H1 (cell line): ENCODE measurements at regions not wholly inside any gene's neighbourhood (a gene's known extent, or its start where the extent isn't known, plus 50 kb on each side); places are given as distances from the start of the nearest gene placed in this dataset.

Experiments
- CTCF ChIA-PET: fragments of 300-600 bp; sonication (Branson Sonifier 250); formaldehyde crosslinking; loops from one replicate; lab custom pipeline; 2021; ENCODE audit not compliant: partially characterized antibody; lab: Charles Lee
- POLR2A ChIA-PET: fragments of 300-600 bp; sonication (Branson Sonifier 250); formaldehyde crosslinking; loops from one replicate; lab custom pipeline; 2021; ENCODE audit warnings: inconsistent platforms; ENCODE audit not compliant: partially characterized antibody; lab: Charles Lee
- DNase-seq, 2 experiments: peaks; one replicate each; pipeline versions ENCODE4 v3.0.0 to v3.0.0-alpha.2; 2010 to 2022; ENCODE audit warnings: low spot score in 2 of 2, low read depth in 1 of 2, mixed read lengths in 1 of 2
- FAIRE-seq: peaks from 2 replicates; lab custom pipeline; 2011; peaks lifted over from hg19 to GRCh38; lab: Jason Lieb, UNC
- H2AFZ ChIP-seq: 2 replicates; pipeline ENCODE4 v1.8.1; 2012; ENCODE audit warnings: low read length, inconsistent platforms
- H2AK5ac ChIP-seq: 2 replicates; pipeline ENCODE4 v1.6.1; 2013; ENCODE audit warnings: low read depth, low read length
- H2BK120ac ChIP-seq: replicated peaks from 2 replicates; pipeline ENCODE3; 2013; ENCODE audit warnings: low read depth, low read length, inconsistent platforms
- H2BK12ac ChIP-seq: 2 replicates; pipeline ENCODE4 v1.6.1; 2013; ENCODE audit warnings: low read depth, low read length
- H2BK15ac ChIP-seq: 2 replicates; pipeline ENCODE4 v1.6.1; 2013; ENCODE audit warnings: low read length
- H2BK20ac ChIP-seq: 2 replicates; pipeline ENCODE4 v1.6.1; 2013; ENCODE audit warnings: low read length
- H2BK5ac ChIP-seq: 2 replicates; pipeline ENCODE4 v1.6.1; 2013; ENCODE audit warnings: low read depth, low read length
- H3K14ac ChIP-seq: 2 replicates; pipeline ENCODE4 v1.6.1; 2013; ENCODE audit warnings: inconsistent platforms; ENCODE audit not compliant: insufficient read length
- H3K18ac ChIP-seq: 2 replicates; pipeline ENCODE4 v1.6.1; 2013; ENCODE audit warnings: low read length; ENCODE audit errors: extremely low read depth
- H3K23ac ChIP-seq: 2 replicates; pipeline ENCODE4 v1.6.1; 2013; ENCODE audit warnings: inconsistent platforms; ENCODE audit not compliant: insufficient read length
- H3K23me2 ChIP-seq: 2 replicates; pipeline ENCODE4 v1.6.1; 2013; ENCODE audit warnings: low read depth, low read length
- H3K27ac ChIP-seq: 2 replicates; pipeline ENCODE4 v1.6.1; 2011; ENCODE audit warnings: low read depth, low read length, inconsistent platforms
- H3K27me3 ChIP-seq, 4 experiments: replicated peaks in 1 of 4; 1 replicate in 1 of 4; 2 replicates in 3 of 4; pipeline versions ENCODE4 v1.6.1 to v1.8.1; 2011 to 2013; ENCODE audit warnings: low read length in 3 of 4, mild to moderate bottlenecking in 3 of 4, inconsistent platforms in 2 of 4, mixed read lengths in 2 of 4, moderate library complexity in 1 of 4; ENCODE audit not compliant: control insufficient read depth in 3 of 4, insufficient read depth in 3 of 4; ENCODE audit errors: extremely low read depth in 1 of 4
- H3K36me3 ChIP-seq, 4 experiments: 2 replicates each; pipeline versions ENCODE4 v1.6.1 to v1.8.1; 2011 to 2013; ENCODE audit warnings: mild to moderate bottlenecking in 4 of 4, low read length in 3 of 4, moderate library complexity in 2 of 4, control low read depth in 1 of 4, inconsistent platforms in 1 of 4; ENCODE audit not compliant: insufficient read depth in 4 of 4, control insufficient read depth in 2 of 4
- H3K4ac ChIP-seq: replicated peaks from 2 replicates; pipeline ENCODE3; 2013; ENCODE audit warnings: low read length, low read depth, mixed read lengths, inconsistent platforms; ENCODE audit not compliant: insufficient read length
- H3K4me1 ChIP-seq, 4 experiments: replicated peaks in 1 of 4; 1 replicate in 1 of 4; 2 replicates in 3 of 4; pipeline versions ENCODE4 v1.6.1 to v1.8.1; 2011 to 2013; ENCODE audit warnings: low read length in 3 of 4, inconsistent platforms in 2 of 4, mixed read lengths in 1 of 4; ENCODE audit not compliant: insufficient read depth in 4 of 4, control insufficient read depth in 3 of 4
- H3K4me2 ChIP-seq, 2 experiments: 2 replicates each; pipeline versions ENCODE4 v1.6.1 to v1.8.1; 2011 to 2013; ENCODE audit warnings: low read depth in 2 of 2, low read length in 2 of 2, control low read depth in 1 of 2, inconsistent platforms in 1 of 2, mild to moderate bottlenecking in 1 of 2; ENCODE audit not compliant: insufficient read depth in 1 of 2
- H3K4me3 ChIP-seq, 4 experiments: fragments of 200-600, 300-600 bp in 1 of 4; sonication (generic), shearing (Covaris generic), sonication (Bioruptor Twin) in 1 of 4; 2 replicates each; pipeline versions ENCODE4 v1.5.1 to v1.8.1; 2011 to 2016; ENCODE audit warnings: low read length in 4 of 4, low read depth in 3 of 4, control low read depth in 2 of 4, inconsistent platforms in 2 of 4, mild to moderate bottlenecking in 2 of 4, mixed read lengths in 1 of 4, moderate library complexity in 1 of 4; ENCODE audit not compliant: insufficient read depth in 2 of 4; ENCODE audit errors: extremely low read depth in 1 of 4
- H3K56ac ChIP-seq: replicated peaks from 2 replicates; pipeline ENCODE3; 2013; ENCODE audit warnings: low read depth, mild to moderate bottlenecking, mixed read lengths, low read length, inconsistent platforms; ENCODE audit not compliant: insufficient read length
- H3K79me1 ChIP-seq: 2 replicates; pipeline ENCODE4 v1.6.1; 2013; ENCODE audit warnings: low read depth, low read length, control low read depth
- H3K79me2 ChIP-seq, 2 experiments: 2 replicates each; pipeline versions ENCODE4 v1.6.1 to v1.8.1; 2012 to 2013; ENCODE audit warnings: low read length in 2 of 2, mild to moderate bottlenecking in 2 of 2, inconsistent platforms in 1 of 2; ENCODE audit not compliant: insufficient read depth in 2 of 2, control insufficient read depth in 1 of 2
- H3K9ac ChIP-seq, 4 experiments: replicated peaks in 1 of 4; 1 replicate in 1 of 4; 2 replicates in 3 of 4; pipeline versions ENCODE4 v1.6.1 to v1.8.1; 2011 to 2013; ENCODE audit warnings: low read depth in 3 of 4, low read length in 3 of 4, control low read depth in 2 of 4, mild to moderate bottlenecking in 2 of 4, moderate library complexity in 2 of 4, inconsistent platforms in 1 of 4; ENCODE audit errors: extremely low read depth in 1 of 4
- H3K9me3 ChIP-seq, 2 experiments: 2 replicates each; pipeline versions ENCODE4 v1.6.1 to v1.8.1; 2012 to 2013; ENCODE audit warnings: mild to moderate bottlenecking in 2 of 2, moderate library complexity in 2 of 2, control low read depth in 1 of 2, inconsistent platforms in 1 of 2, low read depth in 1 of 2, low read length in 1 of 2, mixed read lengths in 1 of 2; ENCODE audit not compliant: insufficient read depth in 2 of 2
- H4K20me1 ChIP-seq, 2 experiments: replicated peaks in 1 of 2; 2 replicates each; pipeline versions ENCODE3 to v1.8.1; 2011 to 2013; ENCODE audit warnings: inconsistent platforms in 2 of 2, low read length in 2 of 2, mild to moderate bottlenecking in 1 of 2; ENCODE audit not compliant: insufficient read depth in 2 of 2, control insufficient read depth in 1 of 2
- H4K5ac ChIP-seq: 2 replicates; pipeline ENCODE4 v1.6.1; 2013; ENCODE audit warnings: low read length, low read depth, mixed read lengths, inconsistent platforms; ENCODE audit not compliant: insufficient read length
- H4K8ac ChIP-seq: 2 replicates; pipeline ENCODE4 v1.8.0; 2013; ENCODE audit warnings: mild to moderate bottlenecking, moderate library complexity, low read length, inconsistent platforms; ENCODE audit not compliant: insufficient read depth; ENCODE audit errors: extremely low read depth
- H4K91ac ChIP-seq: replicated peaks from 2 replicates; pipeline ENCODE3; 2013; ENCODE audit warnings: low read length, mixed read lengths, inconsistent platforms; ENCODE audit not compliant: insufficient read length
- HDAC6 ChIP-seq: IDR thresholded peaks from one replicate; pipeline ENCODE4 v1.7.1; 2012; ENCODE audit warnings: low read depth, mild to moderate bottlenecking, inconsistent platforms, low read length, moderate library complexity
- PHF8 ChIP-seq: fragments of 200-600 bp; sonication (generic); conservative IDR thresholded peaks from 2 replicates; pipeline ENCODE4 v1.7.1; 2012; ENCODE audit warnings: low read depth, mild to moderate bottlenecking, inconsistent platforms, low read length, moderate library complexity
- POLR2AphosphoS5 ChIP-seq: IDR thresholded peaks from 2 replicates; pipeline ENCODE4 v1.6.1; 2011; ENCODE audit warnings: low read depth, low read length
- SIN3A ChIP-seq, 2 experiments: IDR thresholded peaks in 1 of 2; conservative IDR thresholded peaks in 1 of 2; 2 replicates each; pipeline ENCODE4 v1.6.1; 2011 to 2012; ENCODE audit warnings: low read length in 2 of 2, improper control_type of control experiment in 1 of 2, low read depth in 1 of 2, mild to moderate bottlenecking in 1 of 2
- WGBS, 2 experiments: shearing (Covaris generic) in 1 of 2; methylation state at CpG; one replicate each; pipeline versions ENCODE4 v1.1.6 to v1.1.7; 2013 to 2015; ENCODE audit warnings: low lambda C conversion rate in 2 of 2, mixed read lengths in 2 of 2, inconsistent platforms in 1 of 2, low coverage in 1 of 2, missing lambda C conversion rate in 1 of 2; ENCODE audit not compliant: insufficient replicate concordance in 2 of 2, insufficient coverage in 1 of 2, insufficient read length in 1 of 2; ENCODE audit errors: extremely low coverage in 1 of 2, missing lambda C conversion rate in 1 of 2; 5-methylcytosine and 5-hydroxymethylcytosine counted together

GRCh38 chr2:128579825-128580224, 261.2 kb upstream of the HS6ST1 start:
- no peak overlapping the region for H2BK5ac ChIP-seq
- no peak for FAIRE-seq
- no peak overlapping the region for H3K4me2 ChIP-seq
- no peak for TF ChIP-seq HDAC6
- TF ChIP-seq PHF8, result no peak
- TF ChIP-seq POLR2AphosphoS5, result no peak
- TF ChIP-seq SIN3A (conservative IDR thresholded peaks at IDR 0.05 in 1 of 2, IDR thresholded peaks at IDR 0.05 in 1 of 2; ENCODE audit: low read depth in 1 of 2, low read length in 2 of 2), result no peak

More at GRCh38 chr2:128579825-128580224, 261.2 kb upstream of the HS6ST1 start:
- Histone ChIP-seq H3K4me1 (no peaks in the 10 kb centered on the region), H3K79me1 (no peaks in the 10 kb centered on the region), H3K9me3 (peaks cover 0 to 3% of the 10 kb centered on the region in 2 experiments; a peak in 1 of 4 replicates), H4K20me1 (no peaks in the 10 kb centered on the region), H2AFZ (no peak overlapping the region), H3K9ac (no peak overlapping the region), H2BK120ac (no peak overlapping the region), H3K18ac (no peak overlapping the region), H3K27ac (no peak overlapping the region), H2AK5ac (no peak overlapping the region), H3K4me3 (no peak overlapping the region), H3K56ac (no peak overlapping the region), H3K79me2 (no peaks in the 10 kb centered on the region), H3K23ac (no peak overlapping the region), H3K14ac (no peak overlapping the region), H3K27me3 (no peaks in the 10 kb centered on the region), H3K4ac (no peak overlapping the region), H4K8ac (no peak overlapping the region), H2BK12ac (no peak overlapping the region), H4K91ac (no peak overlapping the region), H3K36me3 (no peaks in the 10 kb centered on the region), H2BK20ac (no peak overlapping the region), H2BK15ac (no peak overlapping the region), H4K5ac (no peak overlapping the region), H3K23me2 (no peaks in the 10 kb centered on the region)
- POLR2A ChIA-PET, result no interaction called here
- 90% methylated on average over 5 of the region's 5 CpGs; no CpG with 5 or more reads in 1 of the 2 experiments for whole genome bisulfite sequencing, 2 experiments
- CTCF ChIA-PET, result interaction anchor here (1.1 to 1.3 kb wide), 2 partner anchors 102 to 140 kb away, joined by 3 to 4 read pairs; no protein-coding TSS in a partner anchor
- no peak for DNase-seq
